Uterus (tissue), 3 donors: ENCODE measurements at regions not wholly inside any gene's neighbourhood (a gene's known extent, or its start where the extent isn't known, plus 50 kb on each side); places are given as distances from the start of the nearest gene placed in this dataset.

Source experiments
- DNase-seq, 2 donors: peaks; one replicate each; pipeline ENCODE4 v3.0.0-alpha.2; 2019 to 2020
- H3K27ac ChIP-seq, 2 donors: fragments of 200-600 bp; sonication (generic); 1 replicate in 1 of 2; 2 replicates in 1 of 2; pipeline ENCODE4 v1.5.1; 2016 to 2018
- H3K27me3 ChIP-seq, 2 donors: fragments of 200-600 bp; sonication (generic); one replicate each; pipeline ENCODE4 v1.5.1; 2018 to 2019; ENCODE audit warnings: control low read depth in 1 of 2
- H3K36me3 ChIP-seq, 2 donors: fragments of 200-600 bp; sonication (generic); one replicate each; pipeline ENCODE4 v1.5.1; 2019; ENCODE audit warnings: control low read depth in 1 of 2
- H3K4me1 ChIP-seq, 2 donors: fragments of 200-600 bp; sonication (generic); one replicate each; pipeline ENCODE4 v1.5.1; 2018 to 2019; ENCODE audit warnings: control low read depth in 1 of 2
- H3K4me3 ChIP-seq, 2 donors: fragments of 200-600 bp; sonication (generic); 1 replicate in 1 of 2; 2 replicates in 1 of 2; pipeline ENCODE4 v1.5.1; 2018 to 2019; ENCODE audit warnings: mild to moderate bottlenecking in 1 of 2
- H3K9me3 ChIP-seq, 2 donors: fragments of 200-600 bp; sonication (generic); one replicate each; pipeline ENCODE4 v1.5.1; 2019; ENCODE audit warnings: control low read depth in 1 of 2
- POLR2A ChIP-seq, 2 donors: fragments of 450-650 bp; IDR thresholded peaks; one replicate each; pipeline ENCODE4 v1.6.1; 2016; ENCODE audit warnings: antibody characterized with exemption in 2 of 2, mild to moderate bottlenecking in 1 of 2, moderate library complexity in 1 of 2
- intact Hi-C: fragments of 100-400 bp; cut with DNase I; formaldehyde crosslinking; loops from one replicate; pipeline ENCODE4 v1.15.1; 2023; ENCODE audit warnings: low total_unique reads
- TF ChIP-seq, protein P1 (sequence below), 4 experiments: fragments of 200-600 bp in 2 of 4; fragments of 450-650 bp in 2 of 4; sonication (generic) in 2 of 4; IDR thresholded peaks; one replicate each; pipeline ENCODE4 v1.5.1; 2016 to 2019; ENCODE audit warnings: antibody characterized with exemption in 4 of 4, mild to moderate bottlenecking in 2 of 4, moderate library complexity in 1 of 4
- donor health status: DM: yes; HTN: yes; CAD: no.

- no peak overlapping the region for H3K27ac ChIP-seq
- no peaks in the 10 kb centered on the region for H3K27me3 ChIP-seq
- no peaks in the 10 kb centered on the region for H3K9me3 ChIP-seq
- TF ChIP-seq, protein P1, sequence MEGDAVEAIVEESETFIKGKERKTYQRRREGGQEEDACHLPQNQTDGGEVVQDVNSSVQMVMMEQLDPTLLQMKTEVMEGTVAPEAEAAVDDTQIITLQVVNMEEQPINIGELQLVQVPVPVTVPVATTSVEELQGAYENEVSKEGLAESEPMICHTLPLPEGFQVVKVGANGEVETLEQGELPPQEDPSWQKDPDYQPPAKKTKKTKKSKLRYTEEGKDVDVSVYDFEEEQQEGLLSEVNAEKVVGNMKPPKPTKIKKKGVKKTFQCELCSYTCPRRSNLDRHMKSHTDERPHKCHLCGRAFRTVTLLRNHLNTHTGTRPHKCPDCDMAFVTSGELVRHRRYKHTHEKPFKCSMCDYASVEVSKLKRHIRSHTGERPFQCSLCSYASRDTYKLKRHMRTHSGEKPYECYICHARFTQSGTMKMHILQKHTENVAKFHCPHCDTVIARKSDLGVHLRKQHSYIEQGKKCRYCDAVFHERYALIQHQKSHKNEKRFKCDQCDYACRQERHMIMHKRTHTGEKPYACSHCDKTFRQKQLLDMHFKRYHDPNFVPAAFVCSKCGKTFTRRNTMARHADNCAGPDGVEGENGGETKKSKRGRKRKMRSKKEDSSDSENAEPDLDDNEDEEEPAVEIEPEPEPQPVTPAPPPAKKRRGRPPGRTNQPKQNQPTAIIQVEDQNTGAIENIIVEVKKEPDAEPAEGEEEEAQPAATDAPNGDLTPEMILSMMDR (IDR thresholded peaks at IDR 0.05) = no peak
- TF ChIP-seq POLR2A (IDR thresholded peaks at IDR 0.05) = no peak
- H3K4me3 ChIP-seq = no peak overlapping the region
- H3K36me3 ChIP-seq = no peaks in the 10 kb centered on the region
- intact Hi-C loops = no loop called here
- no peak for DNase-seq
- H3K4me1 ChIP-seq = no peaks in the 10 kb centered on the region
These were observed 223.1 kb upstream of the GRIP1 start for GRCh38 chr12:66902020-66902419.

- H3K27ac ChIP-seq = no peak overlapping the region
- H3K9me3 ChIP-seq = no peaks in the 10 kb centered on the region
- H3K27me3 ChIP-seq = no peaks in the 10 kb centered on the region
- intact Hi-C loops = no loop called here
- DNase-seq = no peak
- TF ChIP-seq POLR2A (IDR thresholded peaks at IDR 0.05) = no peak
- TF ChIP-seq, protein P1 (IDR thresholded peaks at IDR 0.05) = no peak
- H3K36me3 ChIP-seq = no peaks in the 10 kb centered on the region
- no peaks in the 10 kb centered on the region for H3K4me1 ChIP-seq
- no peak overlapping the region for H3K4me3 ChIP-seq
These were observed 225.0 kb upstream of the GRIP1 start for GRCh38 chr12:66903782-66904396.

GRCh38 chr12:66905201-66905600, 226.3 kb upstream of the GRIP1 start:
- TF ChIP-seq, protein P1 (IDR thresholded peaks at IDR 0.05) = no peak
- TF ChIP-seq POLR2A (IDR thresholded peaks at IDR 0.05) = no peak

GRCh38 chr12:66910366-66910974, 231.6 kb upstream of the GRIP1 start:
- Histone ChIP-seq H3K4me3 (no peak overlapping the region), H3K36me3 (no peaks in the 10 kb centered on the region), H3K9me3 (no peaks in the 10 kb centered on the region), H3K27me3 (no peaks in the 10 kb centered on the region), H3K27ac (no peak overlapping the region), H3K4me1 (no peaks in the 10 kb centered on the region)
- intact Hi-C loops = no loop called here
- DNase-seq = no peak
- TF ChIP-seq POLR2A (IDR thresholded peaks at IDR 0.05) = no peak
- TF ChIP-seq, protein P1 (IDR thresholded peaks at IDR 0.05) = no peak

More at GRCh38 chr12:66905201-66905600, 226.3 kb upstream of the GRIP1 start:
- H3K27me3 ChIP-seq = no peaks in the 10 kb centered on the region
- H3K36me3 ChIP-seq = no peaks in the 10 kb centered on the region
- no peaks in the 10 kb centered on the region for H3K9me3 ChIP-seq
- intact Hi-C loops = no loop called here
- DNase-seq = no peak
- H3K27ac ChIP-seq = no peak overlapping the region
- H3K4me1 ChIP-seq = no peaks in the 10 kb centered on the region
- no peak overlapping the region for H3K4me3 ChIP-seq

DNA sequence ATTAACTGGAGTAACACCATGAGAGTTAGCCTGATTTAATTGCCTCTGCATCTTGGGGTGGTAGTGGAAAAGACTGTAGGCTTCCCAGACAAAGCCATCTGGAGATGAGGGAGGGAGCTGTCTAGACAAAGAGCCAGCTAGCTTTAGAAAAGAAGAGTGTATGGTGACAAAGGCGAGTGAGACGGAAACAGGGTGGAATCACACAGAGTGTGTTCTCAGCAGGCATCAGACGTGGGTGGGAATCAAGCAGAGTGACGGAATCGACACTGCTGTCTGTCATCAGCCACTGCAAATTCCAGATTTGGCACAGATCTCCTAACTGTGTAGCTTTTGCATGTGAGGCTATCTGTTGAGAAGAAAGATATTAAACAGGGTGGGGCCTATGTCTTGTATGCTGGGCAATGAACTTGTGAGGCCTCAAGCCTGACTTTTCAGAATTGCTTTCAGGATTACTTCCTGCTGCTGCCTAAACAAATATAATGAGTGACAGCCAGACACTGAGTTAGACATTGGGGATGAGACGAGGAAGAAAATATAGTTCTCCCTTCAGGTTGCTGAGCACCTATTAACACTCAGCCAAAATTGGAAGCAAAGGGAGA, 236.5 kb upstream of the GRIP1 start:
- H3K27me3 ChIP-seq = no peaks in the 10 kb centered on the region
- intact Hi-C loops = no loop called here
- H3K27ac ChIP-seq = no peak overlapping the region
- H3K9me3 ChIP-seq = no peaks in the 10 kb centered on the region
- H3K4me1 ChIP-seq = no peaks in the 10 kb centered on the region
- no peak overlapping the region for H3K4me3 ChIP-seq
- no peak for DNase-seq
- H3K36me3 ChIP-seq = no peaks in the 10 kb centered on the region
- no peak for TF ChIP-seq POLR2A (IDR thresholded peaks at IDR 0.05)
- TF ChIP-seq, protein P1 (IDR thresholded peaks at IDR 0.05) = no peak
